GM03348 (cell line): ENCODE measurements at regions not wholly inside any gene's neighbourhood (a gene's known extent, or its start where the extent isn't known, plus 50 kb on each side); places are given as distances from the start of the nearest gene placed in this dataset.
"Not testable (repeated sequence)": the region's sequence is repeated elsewhere in the genome, so short reads cannot be mapped to it uniquely, and the experiment has no call there.

ENCODE experiments used
- DNase-seq: peaks from one replicate; pipeline ENCODE4 v3.0.0; 2012; ENCODE audit warnings: low spot score

- DNase-seq, result not testable (repeated sequence)
Measured at GRCh38 chr7:97234494-97234893, 117.0 kb downstream of the SDHAF3 start.

- no peak for DNase-seq
Measured at GRCh38 chr7:97246317-97246716, 128.8 kb downstream of the SDHAF3 start.

GRCh38 chr7:97258187-97258586 lies 140.7 kb downstream of the SDHAF3 start:
- not testable (repeated sequence) for DNase-seq

- DNase-seq, result no peak
Measured at GRCh38 chr7:97269741-97270140, 152.2 kb downstream of the SDHAF3 start.

GRCh38 chr7:97270280-97270679 lies 152.8 kb downstream of the SDHAF3 start:
- no peak for DNase-seq

- DNase-seq, result no peak
Measured at GRCh38 chr7:97271619-97272018, 154.1 kb downstream of the SDHAF3 start.

DNA sequence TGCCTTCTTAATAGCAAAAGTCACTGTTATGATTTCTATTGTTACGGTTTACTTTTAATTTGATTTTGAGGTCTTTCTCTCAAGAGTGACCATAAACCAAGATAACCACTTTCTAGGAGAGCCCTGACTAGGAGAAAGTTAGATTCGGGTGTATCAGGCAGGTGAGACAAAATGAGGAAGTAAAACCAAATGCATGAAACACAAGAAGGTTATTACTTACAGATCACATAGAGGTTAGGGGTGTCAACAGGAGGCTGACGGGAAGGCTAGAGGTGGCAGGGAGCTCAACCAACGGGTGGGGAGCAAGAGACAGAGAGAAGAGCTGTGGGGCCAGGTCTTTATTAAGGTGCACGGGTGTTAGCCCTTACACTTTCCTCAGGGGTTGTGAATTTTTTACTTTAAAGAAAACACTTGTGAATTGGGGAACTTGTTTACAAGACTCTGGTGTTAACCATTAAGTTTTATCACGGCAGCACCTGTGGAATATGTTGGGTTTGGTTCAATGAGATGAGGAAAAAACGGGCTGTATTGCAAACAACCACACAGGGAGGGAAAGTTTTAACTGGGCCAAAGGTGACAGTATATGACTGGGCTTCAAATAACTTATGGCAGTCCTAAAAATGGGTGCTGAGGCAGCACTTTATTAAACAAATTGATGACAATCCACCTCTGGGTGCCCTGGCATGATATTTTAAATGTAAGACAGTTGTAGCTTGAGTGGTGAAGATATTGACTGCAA lies 154.9 kb downstream of the SDHAF3 start:
- no peak for DNase-seq

- no peak for DNase-seq
Measured at GRCh38 chr7:97275475-97275874, 158.0 kb downstream of the SDHAF3 start.

DNA sequence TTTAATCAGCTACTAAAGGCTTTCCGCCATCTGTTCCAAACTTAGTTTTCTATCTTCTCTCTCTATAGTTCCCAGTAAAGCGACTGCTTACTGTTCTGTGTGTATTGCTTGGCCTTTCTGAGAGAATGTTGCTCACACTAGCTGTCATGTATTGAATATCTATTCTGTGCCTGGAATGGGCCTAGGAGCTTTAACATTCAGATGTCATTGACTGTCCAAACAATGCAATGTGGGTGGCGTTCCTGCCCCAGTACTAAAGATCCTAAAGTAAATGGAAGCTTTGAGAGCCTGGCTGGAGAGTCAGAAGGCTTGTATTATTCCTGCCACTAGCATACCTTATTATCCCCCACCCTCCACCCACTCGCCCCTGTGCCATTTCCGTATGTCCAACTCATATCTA lies 163.5 kb downstream of the SDHAF3 start:
- DNase-seq, result no peak

DNA sequence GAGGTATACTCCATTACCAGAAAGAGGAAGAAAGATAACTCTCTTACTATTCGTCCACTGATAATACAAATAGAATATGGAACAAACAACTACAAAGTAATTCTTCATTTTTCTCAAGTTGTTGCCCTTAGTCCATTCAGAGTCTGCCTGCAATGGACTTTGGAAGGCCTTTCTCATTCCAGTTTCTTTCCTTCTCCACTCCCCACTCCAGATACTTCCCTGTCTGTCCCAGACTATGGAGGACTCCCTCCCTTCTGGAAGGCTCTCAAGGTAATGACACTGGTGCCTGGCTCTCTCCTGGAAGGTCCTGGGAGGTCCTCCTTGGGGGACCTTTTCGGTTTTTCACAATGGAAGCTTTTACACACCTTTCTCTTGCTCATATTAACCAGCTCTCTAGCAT lies 167.8 kb downstream of the SDHAF3 start:
- DNase-seq, result no peak

DNA sequence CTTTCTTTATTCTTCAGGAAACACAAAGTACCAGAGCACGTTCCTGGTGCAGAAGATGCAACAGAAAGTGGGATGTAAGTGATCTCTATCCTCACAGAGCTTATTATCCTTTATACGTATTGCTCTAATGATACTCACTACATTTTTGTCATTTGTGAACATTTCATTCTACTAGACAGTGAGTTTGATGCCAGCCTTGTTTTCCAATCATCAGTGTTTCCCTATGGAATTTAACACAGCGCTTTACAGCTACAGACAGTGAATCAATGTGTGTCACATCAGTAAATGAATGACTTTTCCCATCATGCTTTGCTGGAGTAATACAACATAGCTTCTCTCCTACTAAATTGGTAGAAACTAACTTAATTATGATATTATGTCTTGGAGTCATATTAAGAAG lies 175.5 kb downstream of the SDHAF3 start:
- no peak for DNase-seq

GRCh38 chr7:97298561-97298960 lies 181.1 kb downstream of the SDHAF3 start:
- DNase-seq, result no peak

GRCh38 chr7:97305589-97305988 lies 188.1 kb downstream of the SDHAF3 start:
- DNase-seq, result no peak

- no peak for DNase-seq
Measured at GRCh38 chr7:97307521-97308108, 190.1 kb downstream of the SDHAF3 start.

DNA sequence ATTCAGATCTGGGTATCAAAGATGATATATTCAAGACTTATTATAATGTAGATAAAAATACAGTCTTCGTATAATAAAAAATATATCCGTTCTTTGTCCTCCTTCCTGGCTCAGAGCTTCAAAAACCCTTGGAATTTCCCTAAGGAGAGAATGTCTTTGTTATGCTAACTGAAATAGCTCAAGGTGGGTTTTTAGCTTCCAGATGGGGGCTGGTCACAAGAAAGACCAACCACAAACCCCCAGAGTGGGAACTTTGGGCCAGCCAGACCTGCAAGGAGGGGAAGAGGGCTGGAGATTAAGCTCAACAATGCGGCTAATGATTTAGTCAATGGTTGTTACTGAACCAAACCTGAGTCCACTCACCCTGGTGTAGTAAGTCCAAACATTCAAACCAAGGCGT lies 196.4 kb downstream of the SDHAF3 start:
- DNase-seq, result no peak

- no peak for DNase-seq
Measured at GRCh38 chr7:97317575-97317974, 200.1 kb downstream of the SDHAF3 start.

DNA sequence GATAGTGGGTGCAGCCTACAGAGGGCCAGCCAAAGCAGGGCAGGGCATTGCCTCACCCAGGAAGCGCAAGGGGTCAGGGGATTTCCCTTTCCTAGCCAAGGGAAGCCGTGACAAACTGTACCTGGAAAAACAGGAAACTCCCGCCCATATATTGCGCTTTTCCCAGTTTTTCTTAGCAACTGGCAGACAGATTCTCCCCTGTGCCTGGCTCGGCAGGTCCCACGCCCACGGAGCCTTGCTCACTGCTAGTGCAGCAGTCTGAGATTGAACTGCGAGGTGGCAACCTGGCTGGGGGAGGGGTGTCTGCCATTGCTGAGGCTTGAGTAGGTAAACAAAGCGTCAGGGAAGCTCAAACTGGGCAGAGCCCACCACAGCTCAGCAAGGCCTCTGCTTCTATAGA lies 212.4 kb downstream of the SDHAF3 start:
- DNase-seq, result not testable (repeated sequence)

DNA sequence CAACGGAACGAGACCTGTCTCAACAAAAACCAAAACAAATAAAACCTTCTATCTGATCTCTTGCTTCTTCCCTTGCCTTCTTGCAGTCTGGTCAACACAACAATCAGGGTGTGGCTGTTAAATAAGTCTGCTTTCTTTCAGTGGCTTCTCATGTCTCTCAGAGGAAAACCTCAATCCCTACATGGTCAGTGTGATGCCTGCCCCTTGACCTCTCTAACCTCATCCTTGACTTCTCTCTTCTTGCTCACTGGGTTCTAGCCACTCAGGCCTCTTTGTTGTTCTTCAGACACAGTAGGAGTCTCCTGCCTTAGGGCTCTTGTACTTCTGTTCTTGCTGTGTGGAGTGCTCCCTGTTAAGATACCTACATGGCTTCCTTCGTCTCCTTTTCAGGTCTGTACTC lies 220.4 kb downstream of the SDHAF3 start:
- DNase-seq, result no peak

DNA sequence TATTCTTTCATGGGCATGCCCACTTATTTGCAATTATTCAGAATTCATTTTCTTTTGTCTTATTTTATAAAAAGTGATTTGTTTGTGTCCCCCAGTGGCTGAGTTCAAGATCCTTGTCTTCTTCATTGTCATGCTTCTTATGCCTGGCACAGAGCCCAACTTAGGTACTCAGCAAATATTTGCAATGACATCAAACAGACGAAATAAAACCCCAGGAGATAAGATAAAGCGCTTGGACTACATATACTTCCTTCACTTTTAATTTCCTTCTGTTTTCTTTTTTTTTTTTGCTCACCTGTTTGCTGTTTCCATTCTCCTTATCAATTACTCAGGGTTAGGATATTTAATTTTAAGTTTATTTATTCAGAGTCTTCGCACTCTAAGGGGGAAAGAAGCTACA lies 225.0 kb downstream of the SDHAF3 start:
- no peak for DNase-seq

- no peak for DNase-seq
Measured at GRCh38 chr7:97346349-97346748, 228.9 kb downstream of the SDHAF3 start.

- no peak for DNase-seq
Measured at GRCh38 chr7:97351488-97351887, 234.0 kb downstream of the SDHAF3 start.

GRCh38 chr7:97357459-97357858 lies 240.0 kb downstream of the SDHAF3 start:
- DNase-seq, result no peak

GRCh38 chr7:97372882-97373281 lies 255.4 kb downstream of the SDHAF3 start:
- DNase-seq, result no peak

- DNase-seq, result no peak
Measured at GRCh38 chr7:97373736-97374135, 256.2 kb downstream of the SDHAF3 start.
